ENCODE measurements at regions not wholly inside any gene's neighbourhood (a gene's known extent, or its start where the extent isn't known, plus 50 kb on each side); places are given as distances from the start of the nearest gene placed in this dataset.

DNA sequence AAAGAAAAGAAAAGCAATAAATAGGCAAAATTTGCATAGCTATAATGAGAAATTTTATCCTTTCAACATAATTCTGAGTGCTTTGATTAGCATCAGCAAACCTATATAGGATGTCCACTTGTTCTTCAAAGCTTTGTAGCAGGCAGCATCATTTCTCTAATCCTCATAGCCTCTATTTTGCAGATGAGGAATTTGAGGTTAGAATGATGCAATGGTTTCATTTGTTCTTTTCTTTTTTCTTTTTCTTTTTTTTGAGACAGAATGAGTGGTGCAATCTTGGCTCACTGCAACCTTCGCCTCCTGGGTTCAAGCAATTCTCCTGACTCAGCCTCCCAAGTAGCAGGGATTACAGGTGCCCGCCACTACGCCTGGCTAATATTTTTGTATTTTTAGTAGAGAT, 594.4 kb downstream of the TOX3 start:
- H3K9me3 ChIP-seq = no peaks in the 10 kb centered on the region
- peaks cover 0 to 9% of the 10 kb centered on the region in 2 donors for H3K27me3 ChIP-seq
- no peaks in the 10 kb centered on the region for H3K4me1 ChIP-seq
- DNase-seq (ENCODE audit: low spot score in 2 of 2) = no peak
- intact Hi-C loops (cut with DNase I; ENCODE audit: low total_unique reads) = no loop called here
- no peaks in the 10 kb centered on the region for H3K36me3 ChIP-seq
- H3K27ac ChIP-seq = no peak overlapping the region
- no peak overlapping the region for H3K4me3 ChIP-seq
- TF ChIP-seq, protein P1, sequence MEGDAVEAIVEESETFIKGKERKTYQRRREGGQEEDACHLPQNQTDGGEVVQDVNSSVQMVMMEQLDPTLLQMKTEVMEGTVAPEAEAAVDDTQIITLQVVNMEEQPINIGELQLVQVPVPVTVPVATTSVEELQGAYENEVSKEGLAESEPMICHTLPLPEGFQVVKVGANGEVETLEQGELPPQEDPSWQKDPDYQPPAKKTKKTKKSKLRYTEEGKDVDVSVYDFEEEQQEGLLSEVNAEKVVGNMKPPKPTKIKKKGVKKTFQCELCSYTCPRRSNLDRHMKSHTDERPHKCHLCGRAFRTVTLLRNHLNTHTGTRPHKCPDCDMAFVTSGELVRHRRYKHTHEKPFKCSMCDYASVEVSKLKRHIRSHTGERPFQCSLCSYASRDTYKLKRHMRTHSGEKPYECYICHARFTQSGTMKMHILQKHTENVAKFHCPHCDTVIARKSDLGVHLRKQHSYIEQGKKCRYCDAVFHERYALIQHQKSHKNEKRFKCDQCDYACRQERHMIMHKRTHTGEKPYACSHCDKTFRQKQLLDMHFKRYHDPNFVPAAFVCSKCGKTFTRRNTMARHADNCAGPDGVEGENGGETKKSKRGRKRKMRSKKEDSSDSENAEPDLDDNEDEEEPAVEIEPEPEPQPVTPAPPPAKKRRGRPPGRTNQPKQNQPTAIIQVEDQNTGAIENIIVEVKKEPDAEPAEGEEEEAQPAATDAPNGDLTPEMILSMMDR (IDR thresholded peaks at IDR 0.05) = no peak
- no peak for TF ChIP-seq POLR2AphosphoS5 (IDR thresholded peaks at IDR 0.05)
- no peak for TF ChIP-seq POLR2A (IDR thresholded peaks at IDR 0.05)

DNA sequence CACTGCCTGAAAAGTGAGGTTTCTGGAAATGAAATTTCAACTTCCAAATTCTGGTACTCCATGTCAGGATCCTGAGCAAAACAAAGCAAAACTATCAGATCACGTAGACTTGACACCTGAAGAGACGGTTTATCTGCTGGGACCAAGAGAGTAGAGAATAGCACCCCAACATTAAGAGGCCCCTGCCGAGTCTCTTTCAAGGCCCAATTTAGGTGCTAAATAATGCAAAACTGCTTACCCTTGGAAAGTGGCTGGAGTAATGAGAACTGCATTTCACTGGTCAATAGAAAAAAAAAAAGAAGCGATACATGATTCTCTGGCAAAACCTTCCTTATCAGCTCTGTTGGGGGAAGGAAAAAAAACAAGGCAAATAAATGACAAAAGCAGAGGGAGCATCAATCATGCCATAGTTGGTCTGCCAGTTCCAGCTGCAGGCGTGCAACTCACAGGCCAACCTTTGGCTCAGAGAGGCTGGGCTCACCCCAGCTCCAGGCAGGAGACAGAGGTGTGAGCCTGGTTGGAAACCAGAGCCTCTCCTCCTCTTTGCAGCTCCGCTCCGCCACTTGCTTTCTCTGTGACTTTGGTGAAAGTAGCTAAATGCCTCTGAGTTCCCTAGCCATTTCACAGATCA, 595.2 kb downstream of the TOX3 start:
- TF ChIP-seq POLR2AphosphoS5 (IDR thresholded peaks at IDR 0.05) (no peak), POLR2A (IDR thresholded peaks at IDR 0.05) (no peak)
- intact Hi-C loops (cut with DNase I; ENCODE audit: low total_unique reads) = no loop called here
- no peaks in the 10 kb centered on the region for H3K36me3 ChIP-seq
- DNase-seq (ENCODE audit: low spot score in 2 of 2) = no peak
- no peak overlapping the region for H3K27ac ChIP-seq
- no peak overlapping the region for H3K4me3 ChIP-seq
- no peaks in the 10 kb centered on the region for H3K4me1 ChIP-seq
- peaks cover 0 to 9% of the 10 kb centered on the region in 2 donors for H3K27me3 ChIP-seq
- H3K9me3 ChIP-seq = no peaks in the 10 kb centered on the region

DNA sequence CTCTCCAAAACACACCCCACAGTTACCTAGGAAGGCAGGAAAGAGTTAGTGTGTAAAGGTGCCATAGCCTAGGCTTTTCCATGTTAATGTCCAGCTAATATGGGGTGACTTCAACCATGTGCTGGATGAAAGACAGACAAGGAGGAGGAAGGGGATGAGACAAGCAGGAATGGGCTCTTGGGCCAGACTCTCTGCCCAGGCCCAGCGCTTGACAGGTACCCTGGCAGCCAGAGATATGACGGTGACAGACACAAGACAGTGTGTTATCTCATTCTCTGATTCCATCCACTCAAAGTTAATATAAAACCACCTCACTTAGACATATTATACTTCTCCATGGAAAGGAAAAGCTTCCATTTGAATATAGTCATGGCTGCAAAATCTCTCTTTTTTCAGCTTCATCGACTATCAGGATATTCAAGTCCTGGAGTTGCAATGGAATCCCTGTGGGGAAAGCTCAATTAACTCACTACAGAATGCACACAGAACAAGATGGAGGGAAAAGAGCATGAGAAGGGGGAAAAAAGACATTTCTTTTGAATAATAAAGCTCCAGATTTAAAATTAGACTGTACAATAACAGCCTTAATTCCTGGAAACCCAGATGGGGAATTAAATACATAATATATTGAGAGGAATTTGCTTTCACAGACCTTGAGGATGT, 596.7 kb downstream of the TOX3 start:
- no peaks in the 10 kb centered on the region for H3K36me3 ChIP-seq
- no peak overlapping the region for H3K27ac ChIP-seq
- intact Hi-C loops (cut with DNase I; ENCODE audit: low total_unique reads) = no loop called here
- TF ChIP-seq POLR2A (IDR thresholded peaks at IDR 0.05) (no peak), POLR2AphosphoS5 (IDR thresholded peaks at IDR 0.05) (no peak)
- TF ChIP-seq, protein P1 (IDR thresholded peaks at IDR 0.05) = no peak
- H3K9me3 ChIP-seq = no peaks in the 10 kb centered on the region
- no peak for DNase-seq (ENCODE audit: low spot score in 2 of 2)
- H3K4me3 ChIP-seq = no peak overlapping the region
- H3K27me3 ChIP-seq = peaks cover 0 to 9% of the 10 kb centered on the region in 2 donors
- no peaks in the 10 kb centered on the region for H3K4me1 ChIP-seq

DNA sequence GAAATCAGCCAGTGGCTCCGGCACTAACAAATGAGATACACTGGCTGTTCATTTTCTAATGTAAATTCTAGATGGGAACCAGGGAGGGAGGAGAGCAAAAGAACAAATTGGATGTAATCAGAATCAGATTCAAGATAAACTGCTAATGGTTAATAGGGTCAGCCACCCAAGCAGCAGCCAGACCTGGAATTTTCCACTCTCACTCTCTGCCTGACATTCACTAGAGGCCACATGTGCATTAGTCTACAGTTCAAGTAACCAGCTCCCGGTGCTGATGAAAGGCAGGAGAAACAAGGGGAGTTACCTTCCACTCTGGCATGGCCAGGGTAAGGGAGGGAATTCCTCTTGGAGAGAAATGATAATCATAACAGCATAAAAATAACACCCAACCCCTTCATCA, 597.7 kb downstream of the TOX3 start:
- Histone ChIP-seq H3K4me1 (no peaks in the 10 kb centered on the region), H3K27ac (no peak overlapping the region), H3K9me3 (no peaks in the 10 kb centered on the region), H3K36me3 (no peaks in the 10 kb centered on the region), H3K27me3 (peaks cover 0 to 9% of the 10 kb centered on the region in 2 donors), H3K4me3 (no peak overlapping the region)
- intact Hi-C loops (cut with DNase I; ENCODE audit: low total_unique reads) = no loop called here
- TF ChIP-seq POLR2AphosphoS5 (IDR thresholded peaks at IDR 0.05) = no peak
- no peak for TF ChIP-seq POLR2A (IDR thresholded peaks at IDR 0.05)
- TF ChIP-seq, protein P1 (IDR thresholded peaks at IDR 0.05) = no peak
- DNase-seq (ENCODE audit: low spot score in 2 of 2) = no peak

DNA sequence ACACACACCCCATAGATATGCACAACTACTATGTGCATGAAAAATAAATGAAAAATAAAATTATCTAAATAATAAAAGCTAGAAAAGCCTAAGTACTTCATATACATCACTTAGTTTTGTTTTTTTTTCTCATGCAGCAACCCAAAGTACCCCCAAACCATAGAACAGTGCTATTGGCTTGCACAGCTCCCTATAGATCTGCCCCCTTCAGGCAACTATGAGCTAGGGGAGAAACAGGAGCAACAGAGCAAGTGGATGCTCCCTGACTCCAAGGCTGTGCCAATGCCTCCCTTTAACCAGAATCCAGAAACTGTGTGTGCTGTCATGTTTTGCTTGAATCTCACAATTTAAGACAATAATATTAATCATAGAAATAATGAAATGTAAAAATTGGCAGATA, 605.5 kb downstream of the TOX3 start:
- H3K36me3 ChIP-seq = no peaks in the 10 kb centered on the region
- intact Hi-C loops (cut with DNase I; ENCODE audit: low total_unique reads) = no loop called here
- no peak overlapping the region for H3K27ac ChIP-seq
- no peaks in the 10 kb centered on the region for H3K4me1 ChIP-seq
- DNase-seq (ENCODE audit: low spot score in 2 of 2) = no peak
- no peaks in the 10 kb centered on the region for H3K9me3 ChIP-seq
- H3K27me3 ChIP-seq = no peaks in the 10 kb centered on the region
- H3K4me3 ChIP-seq = no peak overlapping the region
- TF ChIP-seq POLR2AphosphoS5 (IDR thresholded peaks at IDR 0.05) = no peak
- TF ChIP-seq, protein P1 (IDR thresholded peaks at IDR 0.05) = no peak

Measured in breast epithelium (tissue), 4 donors.